SJSA1 (cell line): ENCODE measurements at regions not wholly inside any gene's neighbourhood (a gene's known extent, or its start where the extent isn't known, plus 50 kb on each side); places are given as distances from the start of the nearest gene placed in this dataset.

Experiments
- DNase-seq, 2 experiments: peaks; one replicate each; pipeline ENCODE4 v3.0.0-alpha.2; 2015 to 2020; ENCODE audit warnings: low spot score in 2 of 2, low read depth in 1 of 2
- H3K27ac ChIP-seq: fragments of 250-450 bp; sonication (Bioruptor Pico); 2 replicates; pipeline ENCODE4 v1.5.1; 2020; ENCODE audit warnings: mild to moderate bottlenecking, moderate library complexity
- H3K27me3 ChIP-seq: fragments of 250-450 bp; sonication (Bioruptor Pico); replicated peaks from 2 replicates; pipeline ENCODE4 v1.5.1; 2020; ENCODE audit warnings: mild to moderate bottlenecking, moderate library complexity
- H3K36me3 ChIP-seq: fragments of 250-450 bp; sonication (Bioruptor Pico); 2 replicates; pipeline ENCODE4 v1.5.1; 2020; ENCODE audit warnings: mild to moderate bottlenecking
- H3K4me1 ChIP-seq: fragments of 250-450 bp; sonication (Bioruptor Pico); replicated peaks from 2 replicates; pipeline ENCODE4 v1.6.1; 2021; ENCODE audit warnings: mild to moderate bottlenecking
- H3K4me3 ChIP-seq: fragments of 250-450 bp; sonication (Bioruptor Pico); 2 replicates; pipeline ENCODE4 v1.5.1; 2020; ENCODE audit warnings: mild to moderate bottlenecking
- H3K9me3 ChIP-seq: fragments of 250-450 bp; sonication (Bioruptor Pico); replicated peaks from 2 replicates; pipeline ENCODE4 v1.5.1; 2020; ENCODE audit warnings: mild to moderate bottlenecking

GRCh38 chr3:152968388-152969024 lies 133.6 kb downstream of the P2RY1 start:
- peak in 1 of 2 experiments; percentile 34 for DNase-seq
- peaks cover 27% of the 10 kb centered on the region for H3K4me1 ChIP-seq
- H3K27ac ChIP-seq: peak overlapping the region; percentile 52
- no peaks in the 10 kb centered on the region for H3K36me3 ChIP-seq
- H3K27me3 ChIP-seq: no peaks in the 10 kb centered on the region
- H3K9me3 ChIP-seq: no peaks in the 10 kb centered on the region
- no peak overlapping the region for H3K4me3 ChIP-seq

DNA sequence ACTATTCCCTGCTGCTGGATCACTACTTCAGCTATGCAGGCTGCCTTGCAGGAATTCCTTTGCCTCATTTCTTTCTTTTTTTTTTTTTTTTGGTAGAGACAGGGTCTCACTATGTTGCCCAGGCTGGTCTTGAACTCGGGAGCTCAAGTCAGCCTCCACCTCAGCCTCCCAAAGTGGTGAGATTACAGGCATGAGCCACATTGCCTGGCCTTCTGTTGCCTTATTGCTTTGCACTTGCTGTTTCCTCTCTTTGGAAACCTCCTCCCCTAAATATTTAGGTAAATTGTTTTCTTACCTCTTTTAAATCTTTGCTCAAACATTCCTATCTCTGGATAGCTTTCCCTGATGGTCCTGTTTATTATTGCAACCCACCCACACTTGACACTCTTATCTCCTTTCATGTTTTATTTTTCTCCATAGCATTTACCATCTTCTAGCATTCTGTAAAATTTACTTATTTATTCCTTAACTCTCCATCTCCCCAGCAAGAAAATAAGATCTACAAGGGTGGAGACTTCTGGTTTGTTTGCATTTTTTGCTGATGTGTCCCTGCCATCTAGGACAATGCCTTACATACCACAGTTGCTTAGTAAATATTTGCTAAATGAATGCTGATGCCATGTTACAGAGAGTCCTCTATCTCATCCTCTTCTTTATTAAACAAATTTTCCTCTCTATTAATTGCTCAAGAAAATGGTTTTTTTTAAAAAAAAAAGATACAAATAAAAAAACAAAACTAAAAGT lies 134.8 kb downstream of the P2RY1 start:
- Histone ChIP-seq H3K9me3 (no peaks in the 10 kb centered on the region), H3K36me3 (no peaks in the 10 kb centered on the region), H3K27me3 (no peaks in the 10 kb centered on the region), H3K4me3 (no peak overlapping the region), H3K27ac (peak overlapping the region; percentile 52), H3K4me1 (peaks cover 27% of the 10 kb centered on the region)
- DNase-seq: peak in 1 of 2 experiments; percentile 81

GRCh38 chr3:152970851-152971250 lies 135.9 kb downstream of the P2RY1 start:
- H3K4me3 ChIP-seq: no peak overlapping the region
- no peak for DNase-seq
- no peaks in the 10 kb centered on the region for H3K9me3 ChIP-seq
- H3K27ac ChIP-seq: peak overlapping the region; percentile 37
- no peaks in the 10 kb centered on the region for H3K27me3 ChIP-seq
- H3K4me1 ChIP-seq: peaks cover 27% of the 10 kb centered on the region
- H3K36me3 ChIP-seq: no peaks in the 10 kb centered on the region

DNA sequence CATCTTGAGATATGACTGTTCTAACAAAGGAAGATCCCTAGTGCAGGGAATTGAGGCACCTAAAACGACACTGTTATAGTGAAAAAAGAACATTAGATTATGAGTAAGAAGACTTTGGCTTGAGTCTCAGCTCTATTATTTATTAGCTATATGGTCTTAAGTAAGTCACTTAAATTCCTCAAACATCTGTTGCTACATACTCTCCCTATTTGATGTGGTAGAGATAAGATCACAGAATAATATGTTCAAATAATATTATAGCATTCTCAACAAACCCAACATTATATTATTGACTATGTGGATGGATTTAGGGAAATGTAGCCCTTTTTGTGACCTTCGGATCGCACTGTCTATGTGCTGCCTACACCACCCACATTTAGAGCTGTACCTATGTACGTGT lies 136.9 kb downstream of the P2RY1 start:
- Histone ChIP-seq H3K36me3 (no peaks in the 10 kb centered on the region), H3K27me3 (no peaks in the 10 kb centered on the region), H3K4me3 (no peak overlapping the region)

DNA sequence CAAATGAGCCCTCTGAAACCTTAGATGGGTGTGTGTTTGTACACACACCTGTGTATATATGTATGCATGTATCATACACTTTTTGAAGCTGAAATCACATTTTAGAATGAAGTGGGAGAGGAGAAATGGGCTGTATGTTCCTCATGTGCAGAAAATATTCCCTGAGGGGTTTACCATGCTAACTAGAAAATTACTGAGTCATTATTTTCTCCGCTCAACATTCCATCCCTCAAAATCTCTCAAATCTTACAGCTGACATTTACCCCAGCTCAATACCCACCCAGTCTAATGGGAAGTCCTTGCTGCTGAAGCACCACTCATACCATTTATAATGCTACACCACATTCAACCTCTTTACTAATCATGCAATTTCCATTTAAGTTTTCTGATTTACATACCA lies 138.6 kb downstream of the P2RY1 start:
- Histone ChIP-seq H3K27ac (no peak overlapping the region), H3K4me1 (peaks cover 21% of the 10 kb centered on the region), H3K27me3 (no peaks in the 10 kb centered on the region), H3K9me3 (no peaks in the 10 kb centered on the region), H3K4me3 (no peak overlapping the region), H3K36me3 (no peaks in the 10 kb centered on the region)
- no peak for DNase-seq

More for the DNA sequence above, 136.9 kb downstream of the P2RY1 start:
- Histone ChIP-seq H3K27ac (no peak overlapping the region), H3K4me1 (peaks cover 27% of the 10 kb centered on the region), H3K9me3 (no peaks in the 10 kb centered on the region)
- DNase-seq: no peak

DNA sequence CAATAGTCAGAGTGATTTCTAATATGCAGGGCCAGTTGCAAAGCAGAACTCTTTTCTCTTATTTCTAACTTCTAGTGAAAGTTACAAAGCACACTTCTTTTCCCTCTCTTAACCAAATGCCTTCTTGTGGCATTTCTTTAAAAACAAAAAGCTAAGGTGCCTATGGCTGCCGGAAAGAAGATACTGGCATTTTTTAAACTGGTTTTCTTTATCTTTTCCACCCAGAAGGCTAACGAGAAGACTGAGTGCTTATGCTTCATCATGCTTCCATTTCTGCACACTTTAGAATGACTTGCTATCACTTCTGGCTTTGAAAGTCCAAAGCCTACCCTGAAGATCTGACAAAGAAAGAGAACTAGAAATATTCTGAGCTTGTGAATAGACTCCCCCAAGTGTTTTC lies 141.3 kb downstream of the P2RY1 start:
- Histone ChIP-seq H3K27me3 (no peaks in the 10 kb centered on the region), H3K4me1 (no peaks in the 10 kb centered on the region), H3K36me3 (no peaks in the 10 kb centered on the region), H3K9me3 (no peaks in the 10 kb centered on the region), H3K27ac (no peak overlapping the region), H3K4me3 (no peak overlapping the region)
- DNase-seq: no peak

DNA sequence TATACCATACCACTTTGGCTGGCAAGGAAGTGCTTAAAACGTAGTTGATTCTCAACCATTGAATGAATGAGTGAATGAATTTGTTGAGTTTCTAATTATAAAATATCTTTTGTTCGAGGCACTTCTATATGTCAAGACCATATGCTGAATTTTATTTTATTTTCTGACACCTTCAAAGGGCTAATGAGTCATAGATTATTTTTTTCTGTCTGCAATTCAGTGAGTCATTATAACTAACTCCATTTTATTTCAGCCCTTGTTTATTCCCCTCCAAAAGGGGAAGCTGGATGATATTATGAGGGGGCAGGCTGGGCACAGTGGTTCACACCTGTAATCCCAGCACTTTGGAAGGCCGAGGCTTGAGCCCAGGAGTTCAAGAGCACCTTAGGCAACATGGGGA lies 142.4 kb downstream of the P2RY1 start:
- Histone ChIP-seq H3K9me3 (no peaks in the 10 kb centered on the region), H3K36me3 (no peaks in the 10 kb centered on the region), H3K4me3 (no peak overlapping the region), H3K27me3 (no peaks in the 10 kb centered on the region), H3K27ac (no peak overlapping the region), H3K4me1 (no peaks in the 10 kb centered on the region)
- no peak for DNase-seq

- no peaks in the 10 kb centered on the region for H3K36me3 ChIP-seq
- no peak for DNase-seq
- H3K9me3 ChIP-seq: no peaks in the 10 kb centered on the region
Measured at GRCh38 chr3:152978152-152978551, 143.2 kb downstream of the P2RY1 start.

DNA sequence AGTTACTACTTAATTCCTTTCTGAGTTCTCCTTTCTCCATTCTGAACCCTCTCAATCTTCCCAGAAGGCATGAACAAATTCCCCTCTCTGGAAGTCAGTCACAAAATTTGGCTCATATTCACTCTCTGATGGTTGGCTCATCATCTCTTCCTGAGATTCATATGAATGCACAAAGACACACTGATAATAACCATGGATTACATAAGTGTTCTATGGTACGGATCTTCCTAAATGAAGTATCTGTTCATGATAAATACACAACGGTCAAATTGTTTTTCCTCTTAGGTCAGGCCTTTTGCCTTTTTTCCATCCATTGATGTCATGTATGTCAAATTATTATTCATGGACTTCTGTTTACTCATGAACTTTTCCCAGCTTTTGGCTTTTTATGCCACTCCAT lies 162.6 kb downstream of the P2RY1 start:
- no peak overlapping the region for H3K27ac ChIP-seq
- no peaks in the 10 kb centered on the region for H3K4me1 ChIP-seq
- no peak overlapping the region for H3K4me3 ChIP-seq
- H3K9me3 ChIP-seq: no peaks in the 10 kb centered on the region
- H3K27me3 ChIP-seq: no peaks in the 10 kb centered on the region
- no peaks in the 10 kb centered on the region for H3K36me3 ChIP-seq
- DNase-seq: no peak

More at GRCh38 chr3:152978152-152978551, 143.2 kb downstream of the P2RY1 start:
- no peaks in the 10 kb centered on the region for H3K4me1 ChIP-seq
- H3K27me3 ChIP-seq: no peaks in the 10 kb centered on the region
- no peak overlapping the region for H3K4me3 ChIP-seq
- no peak overlapping the region for H3K27ac ChIP-seq

- Histone ChIP-seq H3K36me3 (no peaks in the 10 kb centered on the region), H3K9me3 (no peaks in the 10 kb centered on the region), H3K4me3 (no peak overlapping the region), H3K27me3 (no peaks in the 10 kb centered on the region), H3K27ac (no peak overlapping the region), H3K4me1 (no peaks in the 10 kb centered on the region)
- DNase-seq: no peak
Measured at GRCh38 chr3:152998591-152998990, 163.4 kb upstream of the RAP2B start.

DNA sequence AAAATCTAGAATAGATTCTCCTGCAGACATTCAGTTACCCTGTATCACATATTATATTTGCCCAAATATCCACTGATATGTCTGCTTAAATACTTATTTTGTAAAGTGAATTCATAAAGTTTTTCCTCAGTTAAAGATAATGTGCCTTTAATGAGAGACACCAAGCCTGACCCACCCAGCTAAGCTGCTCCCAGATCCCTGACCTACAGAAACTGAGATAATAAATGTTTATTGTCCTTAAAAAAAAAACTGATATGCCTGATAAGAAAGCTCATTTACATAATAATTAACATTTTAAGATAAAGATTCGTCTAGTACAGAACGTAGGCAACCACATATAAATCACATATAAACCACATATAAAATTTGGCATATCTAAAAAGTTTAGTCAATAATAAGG lies 161.7 kb upstream of the RAP2B start:
- Histone ChIP-seq H3K36me3 (no peaks in the 10 kb centered on the region), H3K9me3 (no peaks in the 10 kb centered on the region), H3K4me3 (no peak overlapping the region)

GRCh38 chr3:153001210-153002078 lies 160.6 kb upstream of the RAP2B start:
- no peak overlapping the region for H3K4me3 ChIP-seq
- no peaks in the 10 kb centered on the region for H3K4me1 ChIP-seq
- no peak overlapping the region for H3K27ac ChIP-seq
- H3K27me3 ChIP-seq: no peaks in the 10 kb centered on the region
- DNase-seq: no peak
- no peaks in the 10 kb centered on the region for H3K36me3 ChIP-seq
- H3K9me3 ChIP-seq: no peaks in the 10 kb centered on the region

More for the DNA sequence above, 161.7 kb upstream of the RAP2B start:
- DNase-seq: no peak
- H3K27ac ChIP-seq: no peak overlapping the region
- no peaks in the 10 kb centered on the region for H3K27me3 ChIP-seq
- H3K4me1 ChIP-seq: no peaks in the 10 kb centered on the region

DNA sequence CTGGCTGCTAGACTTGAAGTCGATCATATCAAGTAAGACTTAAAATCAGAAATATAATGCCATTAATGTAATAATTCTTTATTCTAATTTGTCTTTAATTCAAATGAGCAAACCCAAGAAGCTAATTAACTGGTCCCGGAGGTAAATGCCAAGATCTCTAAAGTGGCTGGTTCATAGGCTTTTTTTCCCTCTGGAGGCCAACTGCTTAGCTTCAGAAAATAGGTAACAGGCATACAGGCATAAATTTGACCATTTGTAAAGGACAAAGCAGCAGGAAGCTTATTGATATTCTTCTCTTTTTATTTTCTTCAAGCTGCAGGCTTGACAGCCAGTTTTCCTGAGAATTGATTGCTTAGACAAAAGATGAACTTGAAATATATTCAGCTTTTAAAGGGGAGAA lies 158.6 kb upstream of the RAP2B start:
- Histone ChIP-seq H3K27me3 (no peaks in the 10 kb centered on the region), H3K27ac (no peak overlapping the region), H3K36me3 (no peaks in the 10 kb centered on the region), H3K9me3 (no peaks in the 10 kb centered on the region), H3K4me3 (no peak overlapping the region), H3K4me1 (no peaks in the 10 kb centered on the region)
- DNase-seq: no peak

DNA sequence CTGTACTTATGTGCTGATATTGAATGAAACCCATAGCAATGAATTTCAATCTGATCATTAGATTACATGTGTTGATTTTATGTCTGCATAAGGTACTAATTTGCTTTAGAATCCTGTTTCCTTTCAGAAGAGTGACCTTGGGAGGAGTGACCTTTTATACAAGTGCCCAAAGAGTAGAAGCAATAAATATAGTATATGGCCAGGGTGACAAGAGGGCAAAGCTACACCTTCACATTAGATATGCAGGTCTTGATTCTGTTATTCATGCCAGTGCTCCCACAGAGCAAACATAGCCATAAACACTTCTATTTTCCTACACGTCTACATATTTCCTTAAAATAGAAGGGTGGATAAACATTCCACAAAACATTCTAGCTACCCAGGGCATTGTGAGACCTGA lies 158.2 kb upstream of the RAP2B start:
- no peak for DNase-seq
- no peak overlapping the region for H3K27ac ChIP-seq
- no peaks in the 10 kb centered on the region for H3K4me1 ChIP-seq
- no peaks in the 10 kb centered on the region for H3K9me3 ChIP-seq
- no peaks in the 10 kb centered on the region for H3K27me3 ChIP-seq
- H3K4me3 ChIP-seq: no peak overlapping the region
- no peaks in the 10 kb centered on the region for H3K36me3 ChIP-seq
